Uterus (tissue), 2 donors: ENCODE measurements at regions not wholly inside any gene's neighbourhood (a gene's known extent, or its start where the extent isn't known, plus 50 kb on each side); places are given as distances from the start of the nearest gene placed in this dataset.

Experiments
- POLR2A ChIP-seq, 2 donors: fragments of 450-650 bp; IDR thresholded peaks; one replicate each; pipeline ENCODE4 v1.6.1; 2016; ENCODE audit warnings: antibody characterized with exemption in 2 of 2, mild to moderate bottlenecking in 1 of 2, moderate library complexity in 1 of 2
- TF ChIP-seq, protein P1 (sequence below), 4 experiments: fragments of 200-600 bp in 2 of 4; fragments of 450-650 bp in 2 of 4; sonication (generic) in 2 of 4; IDR thresholded peaks; one replicate each; pipeline ENCODE4 v1.5.1; 2016 to 2019; ENCODE audit warnings: antibody characterized with exemption in 4 of 4, mild to moderate bottlenecking in 2 of 4, moderate library complexity in 1 of 4

DNA sequence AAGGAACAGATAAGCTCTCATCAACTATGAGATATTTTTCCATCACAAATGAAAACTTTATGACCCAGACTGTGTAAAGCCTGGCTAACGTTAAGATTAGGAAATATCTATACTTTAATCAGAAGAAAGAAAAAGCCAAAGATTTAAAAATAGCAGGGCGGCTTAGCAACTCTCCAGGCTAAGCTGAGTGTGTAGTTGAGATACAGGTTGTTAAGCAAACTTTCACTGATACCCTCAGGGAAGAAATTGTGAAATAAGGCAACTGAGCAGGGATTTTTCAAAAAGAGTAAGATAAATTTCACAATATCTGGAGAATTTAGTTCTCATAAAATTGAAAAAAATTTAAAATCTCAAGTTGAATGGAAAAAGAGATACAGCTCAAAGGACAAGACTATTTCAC lies 382.0 kb downstream of the RAPGEF2 start:
- TF ChIP-seq POLR2A (IDR thresholded peaks at IDR 0.05) = no peak
- TF ChIP-seq, protein P1, sequence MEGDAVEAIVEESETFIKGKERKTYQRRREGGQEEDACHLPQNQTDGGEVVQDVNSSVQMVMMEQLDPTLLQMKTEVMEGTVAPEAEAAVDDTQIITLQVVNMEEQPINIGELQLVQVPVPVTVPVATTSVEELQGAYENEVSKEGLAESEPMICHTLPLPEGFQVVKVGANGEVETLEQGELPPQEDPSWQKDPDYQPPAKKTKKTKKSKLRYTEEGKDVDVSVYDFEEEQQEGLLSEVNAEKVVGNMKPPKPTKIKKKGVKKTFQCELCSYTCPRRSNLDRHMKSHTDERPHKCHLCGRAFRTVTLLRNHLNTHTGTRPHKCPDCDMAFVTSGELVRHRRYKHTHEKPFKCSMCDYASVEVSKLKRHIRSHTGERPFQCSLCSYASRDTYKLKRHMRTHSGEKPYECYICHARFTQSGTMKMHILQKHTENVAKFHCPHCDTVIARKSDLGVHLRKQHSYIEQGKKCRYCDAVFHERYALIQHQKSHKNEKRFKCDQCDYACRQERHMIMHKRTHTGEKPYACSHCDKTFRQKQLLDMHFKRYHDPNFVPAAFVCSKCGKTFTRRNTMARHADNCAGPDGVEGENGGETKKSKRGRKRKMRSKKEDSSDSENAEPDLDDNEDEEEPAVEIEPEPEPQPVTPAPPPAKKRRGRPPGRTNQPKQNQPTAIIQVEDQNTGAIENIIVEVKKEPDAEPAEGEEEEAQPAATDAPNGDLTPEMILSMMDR (IDR thresholded peaks at IDR 0.05) = no peak
